ENCODE measurements at regions not wholly inside any gene's neighbourhood (a gene's known extent, or its start where the extent isn't known, plus 50 kb on each side); places are given as distances from the start of the nearest gene placed in this dataset.

GRCh38 chr12:27906658-27907473 is 65.7 kb downstream of the PTHLH start:
- Histone ChIP-seq H3K36me3 (ENCODE audit: insufficient read depth) (no peaks in the 10 kb centered on the region), H3F3A (replicated peaks; ENCODE audit: low read depth) (no peaks in the 10 kb centered on the region), H2AFZ (0 out of 2 replicates have a peak overlapping the region, but pooled peaks have one; percentile 19), H3K4me2 (no peak overlapping the region), H4K20me1 (replicated peaks; ENCODE audit: insufficient read depth) (no peaks in the 10 kb centered on the region), H3K79me2 (replicated peaks; ENCODE audit: insufficient read depth) (no peaks in the 10 kb centered on the region), H3K4me1 (ENCODE audit: insufficient read depth) (peaks cover 16% of the 10 kb centered on the region; the same call in 1 of the 2 replicates), H3K9me2 (ENCODE audit: insufficient read depth) (peaks cover 7% of the 10 kb centered on the region), H3K27me3 (ENCODE audit: insufficient read depth) (no peaks in the 10 kb centered on the region), H3K27ac (ENCODE audit: low read depth) (peak overlapping the region; percentile 40; the same call in 1 of the 2 replicates), H3K4me3 (no peak overlapping the region)
- TF ChIP-seq STAT1 (IDR thresholded peaks at IDR 0.05; ENCODE audit: unreplicated experiment) = no peak
- TF ChIP-seq EZH2phosphoT487 (IDR thresholded peaks at IDR 0.05; ENCODE audit: unreplicated experiment) = no peak
- no peak for TF ChIP-seq REST (IDR thresholded peaks at IDR 0.05; ENCODE audit: unreplicated experiment)
- no peak for TF ChIP-seq ZNF331 (CRISPR knock-in tag; IDR thresholded peaks at IDR 0.05; ENCODE audit: low read depth)
- no peak for TF ChIP-seq NANOG (IDR thresholded peaks at IDR 0.05; ENCODE audit: borderline replicate concordance)
- TF ChIP-seq CTCF (conservative IDR thresholded peaks at IDR 0.05; ENCODE audit: low read depth in 2 of 2) = no peak
- no peak for TF ChIP-seq POLR2AphosphoS5 (IDR thresholded peaks at IDR 0.05; ENCODE audit: low read depth)
- TF ChIP-seq EZH2 (IDR thresholded peaks at IDR 0.05; ENCODE audit: low read depth, unreplicated experiment) = no peak
- TF ChIP-seq ZNF462 (CRISPR knock-in tag; IDR thresholded peaks at IDR 0.05) = no peak
- no peak for TF ChIP-seq ETS1 (IDR thresholded peaks at IDR 0.05)
- TF ChIP-seq ZNF114 (CRISPR knock-in tag; IDR thresholded peaks at IDR 0.05) = no peak
- no peak for TF ChIP-seq CREB1 (CRISPR knock-in tag; IDR thresholded peaks at IDR 0.05; ENCODE audit: low read depth)
- no peak for TF ChIP-seq JUNB (IDR thresholded peaks at IDR 0.05; ENCODE audit: unreplicated experiment)
- H3K4me3 Mint-ChIP-seq = no peak overlapping the region
- H3K4me1 Mint-ChIP-seq = peaks cover 51% of the 10 kb centered on the region
- peak overlapping the region; percentile 93; the same call in 1 of the 2 replicates for H3K27ac Mint-ChIP-seq
- no peak for DNase-seq (ENCODE audit: low spot score)
- peaks cover 6% of the 10 kb centered on the region for H3K9me3 Mint-ChIP-seq
- H3K36me3 Mint-ChIP-seq (ENCODE audit: low read depth) = peaks cover 8% of the 10 kb centered on the region; the same call in 2 of the 3 replicates
- ATAC-seq = no peak
- peaks cover 4% of the 10 kb centered on the region for H3K27me3 Mint-ChIP-seq (ENCODE audit: insufficient read depth, low read depth, poor library complexity)
